RCC 7860 (cell line): ENCODE measurements at regions not wholly inside any gene's neighbourhood (a gene's known extent, or its start where the extent isn't known, plus 50 kb on each side); places are given as distances from the start of the nearest gene placed in this dataset.
"Not testable (repeated sequence)": the region's sequence is repeated elsewhere in the genome, so short reads cannot be mapped to it uniquely, and the experiment has no call there.

Experiments
- DNase-seq: peaks from one replicate; pipeline ENCODE4 v3.0.0-alpha.2; 2015; ENCODE audit warnings: low spot score
- FAIRE-seq: peaks from 2 replicates; lab custom pipeline; 2012; peaks lifted over from hg19 to GRCh38; lab: Jason Lieb, UNC

DNA sequence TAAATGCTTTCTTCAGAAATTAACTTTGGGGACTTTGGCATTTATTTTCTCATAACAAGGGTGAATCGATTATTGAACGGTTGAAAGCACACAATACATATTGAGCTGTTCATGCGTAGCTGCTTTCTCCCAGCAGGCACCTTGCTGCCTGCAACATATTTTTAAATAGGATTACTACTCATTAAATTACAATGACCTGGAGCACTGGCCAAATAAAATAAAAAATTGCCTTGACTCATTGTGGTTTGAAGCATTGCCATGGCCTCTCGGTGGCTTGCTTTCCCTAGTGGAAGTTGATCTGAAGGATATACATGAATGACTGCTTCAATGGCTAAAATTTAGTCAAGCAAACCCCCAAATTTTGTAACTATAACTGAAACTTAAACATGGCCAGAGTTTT lies 181.6 kb upstream of the NUDT12 start:
- FAIRE-seq (peak; percentile 52), DNase-seq (peak; percentile 10)

GRCh38 chr5:103743421-103743820 lies 180.8 kb upstream of the NUDT12 start:
- DNase-seq (no peak), FAIRE-seq (no peak)

DNA sequence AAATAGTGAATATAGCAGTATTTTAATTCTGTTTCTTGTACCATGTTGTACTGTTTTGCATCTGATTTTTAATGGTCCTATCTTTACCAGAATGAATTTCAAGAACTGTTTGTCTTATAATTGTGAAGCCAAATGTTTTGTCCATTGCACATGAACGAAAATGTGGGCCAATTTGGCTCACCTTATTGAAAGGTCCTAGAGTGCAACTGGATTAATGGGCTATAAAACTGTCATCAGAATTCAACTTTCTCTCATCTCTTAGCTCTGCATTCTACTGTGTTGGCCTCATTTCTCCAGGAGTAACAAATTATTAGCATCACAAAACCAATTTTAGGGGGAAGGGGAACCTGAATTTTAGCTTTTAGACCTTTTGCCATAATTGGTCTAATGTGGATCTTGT lies 179.4 kb upstream of the NUDT12 start:
- FAIRE-seq (no peak), DNase-seq (no peak)

- not testable (repeated sequence) for FAIRE-seq, DNase-seq
Measured at GRCh38 chr5:103736343-103736742, 173.8 kb upstream of the NUDT12 start.

GRCh38 chr5:103724271-103724670 lies 161.7 kb upstream of the NUDT12 start:
- DNase-seq, result no peak
- FAIRE-seq, result no peak

DNA sequence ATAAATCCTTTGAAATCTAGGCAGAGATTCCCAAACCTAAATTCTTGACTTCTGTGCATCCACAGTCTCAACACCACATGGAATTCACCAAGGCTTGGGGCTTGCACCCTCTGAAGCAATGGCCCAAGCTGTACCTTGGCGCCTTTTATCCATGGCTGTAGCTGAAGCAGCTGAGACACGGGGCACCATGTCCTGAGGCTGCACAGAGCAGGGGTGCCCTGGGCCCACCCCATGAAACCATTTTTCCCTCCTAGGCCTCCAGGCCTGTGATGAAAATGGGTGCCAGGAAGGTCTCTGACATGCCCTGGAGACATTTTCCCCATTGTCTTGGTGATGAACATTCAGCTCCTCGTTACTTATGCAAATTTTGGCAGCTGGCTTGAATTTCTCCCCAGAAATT lies 158.6 kb upstream of the NUDT12 start:
- DNase-seq (no peak), FAIRE-seq (no peak)

DNA sequence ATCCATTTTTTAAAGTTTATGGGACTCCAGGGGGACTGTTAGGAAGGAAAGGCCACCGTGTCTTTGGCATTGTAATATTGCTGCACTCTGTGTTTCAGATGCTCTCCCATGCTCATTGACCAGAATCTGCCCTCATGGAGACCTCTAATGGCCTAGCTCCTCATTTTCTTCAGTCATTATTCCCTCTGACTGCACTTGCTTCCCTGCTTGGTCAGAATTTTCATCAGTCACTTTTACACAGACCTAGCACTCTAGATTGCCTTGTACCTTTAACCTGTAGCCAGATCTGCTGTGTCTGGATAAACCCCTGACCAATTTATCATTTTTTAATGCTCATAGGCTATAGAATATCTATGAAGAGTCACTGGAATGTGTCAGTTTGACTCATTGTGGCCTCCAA lies 155.5 kb upstream of the NUDT12 start:
- no peak for FAIRE-seq

DNA sequence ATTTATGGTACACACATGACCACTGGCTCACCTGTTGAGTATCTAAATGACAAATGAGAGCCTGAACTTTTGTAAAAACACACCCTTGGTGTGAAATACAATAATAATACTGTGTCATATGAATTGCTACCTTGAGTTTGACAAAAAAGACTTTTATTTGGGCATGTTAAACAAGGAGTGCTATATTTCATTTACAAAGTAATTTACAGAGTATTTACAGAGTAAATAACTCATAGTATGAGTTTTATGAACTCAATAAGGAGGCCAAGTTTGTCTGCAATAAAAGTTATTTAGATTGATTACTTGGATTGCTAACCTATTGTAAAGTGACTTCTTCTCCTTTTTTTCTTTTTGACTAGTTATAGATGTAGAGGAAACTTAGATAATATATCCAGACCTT lies 146.0 kb upstream of the NUDT12 start:
- DNase-seq (no peak), FAIRE-seq (no peak)

More for the DNA sequence above, 155.5 kb upstream of the NUDT12 start:
- DNase-seq, result no peak

DNA sequence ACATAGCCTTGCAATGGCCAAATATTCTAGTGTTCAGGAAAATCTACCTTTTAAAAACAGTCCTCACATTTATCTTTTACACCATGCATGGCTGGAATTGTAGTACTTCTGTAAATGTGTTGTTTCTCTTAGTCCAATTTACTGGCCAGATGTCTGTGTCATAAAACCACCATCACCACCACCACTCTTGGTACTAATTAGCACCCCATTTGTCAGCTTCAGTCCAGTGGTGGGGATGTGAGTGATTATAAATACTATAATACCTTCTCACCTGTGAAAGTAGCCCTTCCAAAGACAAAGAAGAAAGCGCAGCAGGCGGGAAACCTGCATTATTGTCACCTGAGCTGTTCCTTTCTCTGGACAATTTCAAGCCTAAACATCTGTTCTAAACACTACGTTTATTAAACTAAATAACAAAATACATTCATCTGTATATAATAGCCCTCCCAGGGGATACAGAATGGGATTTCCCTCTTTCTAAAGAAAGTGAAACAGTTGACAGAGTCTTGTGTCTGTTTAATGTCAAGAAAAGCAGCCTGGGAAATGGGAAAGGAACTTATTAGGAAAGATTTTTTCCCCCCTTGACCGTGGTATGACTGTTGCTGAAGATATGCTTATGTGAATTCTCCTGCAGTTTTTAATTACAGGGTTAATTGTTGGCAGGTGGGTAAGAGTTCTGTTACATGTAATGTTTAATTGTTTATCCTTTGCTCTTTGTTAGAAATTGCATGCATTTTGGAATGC lies 144.5 kb upstream of the NUDT12 start:
- DNase-seq (no peak), FAIRE-seq (no peak)

- FAIRE-seq, result no peak
- DNase-seq, result no peak
Measured at GRCh38 chr5:103703617-103704016, 141.0 kb upstream of the NUDT12 start.

DNA sequence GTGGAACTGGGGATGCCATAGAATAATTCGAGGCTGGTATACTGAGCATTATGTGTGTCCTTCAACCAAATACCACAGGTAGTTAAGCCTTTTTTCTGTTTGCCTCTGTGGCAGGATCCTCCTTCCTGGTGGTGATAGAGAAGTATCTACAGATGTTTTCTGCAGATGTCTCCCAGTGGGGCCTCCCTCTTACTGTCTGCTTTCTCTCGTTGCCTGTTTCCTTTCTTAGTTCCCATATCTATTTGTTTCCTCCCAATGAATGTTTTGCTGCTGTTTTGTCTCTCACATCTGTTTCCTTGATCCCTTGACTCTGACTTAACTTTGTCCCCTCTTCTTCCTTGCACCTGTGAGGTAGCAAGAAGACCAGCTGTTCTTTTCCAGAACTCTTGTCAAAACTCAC lies 130.9 kb upstream of the NUDT12 start:
- DNase-seq, result no peak
- FAIRE-seq, result no peak

DNA sequence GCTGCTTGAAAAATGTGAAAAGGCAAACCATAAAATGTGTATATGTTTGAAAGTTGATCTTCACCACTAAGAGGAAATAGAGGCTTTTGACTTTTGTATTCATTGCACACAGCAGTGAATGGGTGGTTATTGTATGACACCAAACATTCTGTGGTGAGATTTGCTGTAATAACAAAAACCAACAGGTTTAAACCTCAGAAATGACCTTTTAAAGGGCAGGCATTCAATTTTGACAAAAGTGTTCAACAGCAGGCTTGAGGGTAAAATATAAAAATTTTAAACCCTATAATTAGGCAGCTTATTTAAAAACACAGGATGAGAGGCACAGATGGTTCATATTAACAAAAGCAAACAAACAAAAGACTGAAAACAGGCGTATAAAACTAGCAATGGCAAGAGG lies 128.1 kb upstream of the NUDT12 start:
- DNase-seq (no peak), FAIRE-seq (no peak)

DNA sequence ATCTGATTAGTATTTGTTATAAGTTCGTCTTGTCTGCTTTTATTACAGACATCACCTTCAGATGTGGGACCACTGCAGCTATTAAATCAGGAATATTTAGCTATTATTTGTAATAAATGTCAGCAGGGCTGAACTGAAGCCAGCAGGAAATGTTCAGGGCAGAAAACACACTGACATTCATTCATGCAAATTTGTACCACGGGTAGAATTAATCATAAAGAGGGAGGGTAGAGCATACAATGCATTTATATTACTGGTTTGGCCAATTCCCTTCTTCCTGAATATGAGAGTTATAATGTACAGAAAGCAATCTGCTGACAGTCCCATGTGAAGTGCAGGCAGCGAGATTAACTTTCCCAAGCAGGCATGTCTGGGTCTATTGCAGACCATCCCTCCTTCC lies 117.3 kb upstream of the NUDT12 start:
- DNase-seq (no peak), FAIRE-seq (no peak)

- not testable (repeated sequence) for FAIRE-seq, DNase-seq
Measured at GRCh38 chr5:103676198-103676597, 113.6 kb upstream of the NUDT12 start.

- FAIRE-seq, result no peak
- no peak for DNase-seq
Measured at GRCh38 chr5:103674739-103675138, 112.2 kb upstream of the NUDT12 start.

DNA sequence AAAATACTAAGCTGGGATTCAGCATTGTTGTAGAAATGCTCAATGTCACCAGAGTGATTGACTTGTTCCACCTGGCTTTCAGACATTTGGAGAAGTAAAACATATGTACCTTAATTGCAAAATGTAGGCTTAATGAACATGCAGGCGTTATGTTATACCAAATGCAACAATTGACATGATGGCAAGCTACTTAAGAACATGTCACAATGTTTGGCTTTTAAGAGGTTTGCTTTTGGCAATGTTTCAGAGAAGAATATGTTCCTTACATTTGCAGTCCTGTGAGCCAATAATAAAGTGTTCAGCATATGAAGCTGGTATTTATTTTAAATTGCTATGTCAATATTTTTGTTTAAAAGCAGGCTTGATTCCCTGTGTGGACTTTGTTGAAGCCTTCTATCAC lies 111.7 kb upstream of the NUDT12 start:
- FAIRE-seq (no peak), DNase-seq (no peak)

GRCh38 chr5:103669615-103670014 lies 107.0 kb upstream of the NUDT12 start:
- no peak for FAIRE-seq
- DNase-seq, result no peak

DNA sequence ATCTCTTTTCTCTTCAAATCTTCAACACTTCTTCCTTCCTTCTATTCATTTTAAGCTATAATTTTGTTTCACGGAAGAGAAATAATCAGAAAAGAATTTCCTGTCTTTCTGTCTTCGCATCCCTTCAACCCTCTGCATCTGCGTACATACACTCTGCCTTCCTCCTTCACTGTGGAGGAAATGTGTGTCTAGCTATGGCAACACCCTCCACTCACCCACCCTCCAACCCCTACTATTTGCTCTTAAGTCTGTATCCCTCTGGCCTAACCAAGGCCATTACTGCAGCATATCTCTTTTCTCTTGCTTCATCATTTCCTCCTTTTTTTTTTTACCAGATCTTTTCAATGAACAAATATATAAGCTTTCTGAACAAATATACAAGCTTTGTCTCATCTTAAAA lies 105.7 kb upstream of the NUDT12 start:
- FAIRE-seq, result no peak
- no peak for DNase-seq

- no peak for DNase-seq
- no peak for FAIRE-seq
Measured at GRCh38 chr5:103667068-103667467, 104.5 kb upstream of the NUDT12 start.

GRCh38 chr5:103657301-103657700 lies 94.7 kb upstream of the NUDT12 start:
- FAIRE-seq (no peak), DNase-seq (no peak)

DNA sequence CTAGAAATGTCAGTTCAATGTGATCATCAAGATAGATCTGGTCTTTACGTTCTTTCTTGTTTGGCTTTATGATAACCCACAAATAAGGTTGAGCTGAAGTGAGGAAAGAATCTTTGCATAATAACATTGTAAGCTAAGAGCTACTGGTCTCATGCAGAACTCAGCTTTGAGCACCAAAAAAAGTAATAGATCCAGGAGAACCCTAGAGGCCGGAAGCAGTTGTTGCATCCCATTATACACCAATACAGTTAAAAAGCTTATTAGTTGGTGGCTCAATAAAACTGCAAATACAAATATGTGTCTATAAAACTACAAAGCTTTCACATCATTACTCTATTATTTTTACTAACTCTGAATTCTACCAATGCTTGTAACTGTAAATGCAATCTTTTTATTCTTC lies 85.5 kb upstream of the NUDT12 start:
- DNase-seq (no peak), FAIRE-seq (no peak)

- FAIRE-seq (no peak), DNase-seq (no peak)
Measured at GRCh38 chr5:103646698-103647614, 84.4 kb upstream of the NUDT12 start.
